ENCODE measurements at regions not wholly inside any gene's neighbourhood (a gene's known extent, or its start where the extent isn't known, plus 50 kb on each side); places are given as distances from the start of the nearest gene placed in this dataset.

DNA sequence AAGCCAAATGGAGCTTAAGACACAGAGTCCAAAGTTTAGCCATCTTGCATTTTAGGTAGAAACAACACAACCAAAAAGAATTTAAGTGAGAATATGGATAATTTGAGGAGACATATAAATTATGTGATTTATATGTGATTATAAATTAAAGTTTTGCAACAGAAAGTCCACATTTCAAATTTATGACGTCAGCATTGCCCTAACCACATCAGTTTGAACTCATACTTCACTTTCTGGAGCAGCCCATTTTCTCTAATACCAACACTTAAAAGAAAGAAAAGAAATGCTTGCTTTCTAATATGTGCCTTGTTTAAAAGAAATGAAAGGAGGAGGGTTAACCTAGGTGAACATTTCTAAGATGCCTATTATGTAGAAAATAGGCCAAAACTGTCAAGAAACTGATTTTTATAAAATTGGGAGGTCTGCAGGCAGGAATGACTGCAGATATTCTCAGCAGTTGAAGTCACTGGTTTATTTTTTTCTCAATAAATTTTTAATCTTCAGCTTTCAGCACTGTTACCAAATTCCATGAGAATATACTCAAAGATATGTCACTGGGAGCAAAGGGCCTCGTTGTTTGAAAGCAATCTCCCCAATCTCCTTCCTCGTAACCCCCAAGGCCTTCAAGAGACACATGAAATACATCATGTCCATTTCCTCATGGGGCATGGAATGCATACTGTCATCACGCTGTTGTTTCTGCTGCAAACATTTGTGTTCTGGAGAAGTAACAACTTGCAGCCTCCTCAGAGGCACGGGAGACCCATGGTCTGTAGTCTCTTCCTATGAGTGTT is 137.8 kb downstream of the SOD2 start:
- TF ChIP-seq, protein P1, sequence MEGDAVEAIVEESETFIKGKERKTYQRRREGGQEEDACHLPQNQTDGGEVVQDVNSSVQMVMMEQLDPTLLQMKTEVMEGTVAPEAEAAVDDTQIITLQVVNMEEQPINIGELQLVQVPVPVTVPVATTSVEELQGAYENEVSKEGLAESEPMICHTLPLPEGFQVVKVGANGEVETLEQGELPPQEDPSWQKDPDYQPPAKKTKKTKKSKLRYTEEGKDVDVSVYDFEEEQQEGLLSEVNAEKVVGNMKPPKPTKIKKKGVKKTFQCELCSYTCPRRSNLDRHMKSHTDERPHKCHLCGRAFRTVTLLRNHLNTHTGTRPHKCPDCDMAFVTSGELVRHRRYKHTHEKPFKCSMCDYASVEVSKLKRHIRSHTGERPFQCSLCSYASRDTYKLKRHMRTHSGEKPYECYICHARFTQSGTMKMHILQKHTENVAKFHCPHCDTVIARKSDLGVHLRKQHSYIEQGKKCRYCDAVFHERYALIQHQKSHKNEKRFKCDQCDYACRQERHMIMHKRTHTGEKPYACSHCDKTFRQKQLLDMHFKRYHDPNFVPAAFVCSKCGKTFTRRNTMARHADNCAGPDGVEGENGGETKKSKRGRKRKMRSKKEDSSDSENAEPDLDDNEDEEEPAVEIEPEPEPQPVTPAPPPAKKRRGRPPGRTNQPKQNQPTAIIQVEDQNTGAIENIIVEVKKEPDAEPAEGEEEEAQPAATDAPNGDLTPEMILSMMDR (IDR thresholded peaks at IDR 0.05 in 8 of 11, conservative IDR thresholded peaks at IDR 0.05 in 3 of 11), result no peak
- no peak for TF ChIP-seq POLR2A (IDR thresholded peaks at IDR 0.05)

Data from spleen (tissue), 7 donors.